A549 (cell line): ENCODE measurements at regions not wholly inside any gene's neighbourhood (a gene's known extent, or its start where the extent isn't known, plus 50 kb on each side); places are given as distances from the start of the nearest gene placed in this dataset.

Experiments used
- ATAC-seq, 2 experiments: fragments of 200-7000 bp in 1 of 2; fragments of >200 bp in 1 of 2; cut with Nextera tagmentation in 1 of 2; cut with Tn5 transposase in 1 of 2; 3 replicates each; pipeline versions ENCODE4 v1.8.0 to v1.9.1; 2018 to 2020; ENCODE audit warnings: mild to moderate bottlenecking in 1 of 2, moderate library complexity in 1 of 2
- CTCF ChIA-PET: fragments of 300-600 bp; sonication (Branson Sonifier 250); formaldehyde crosslinking; extraction: SDS; loops from one replicate; lab custom pipeline; 2021; ENCODE audit warnings: antibody characterized with exemption, inconsistent platforms; lab: Yijun Ruan, JAX
- POLR2A ChIA-PET: fragments of 350-600 bp; formaldehyde crosslinking; extraction: SDS; loops from one replicate; lab custom pipeline; 2021; ENCODE audit warnings: antibody characterized with exemption, inconsistent platforms; lab: Yijun Ruan, JAX
- DNase-seq, 2 experiments: peaks; one replicate each; pipeline versions ENCODE4 v3.0.0 to v3.0.0-alpha.2; 2011 to 2016; ENCODE audit warnings: low read depth in 1 of 2, low spot score in 1 of 2
- FAIRE-seq: peaks from 2 replicates; lab custom pipeline; 2011; peaks lifted over from hg19 to GRCh38; lab: Jason Lieb, UNC
- H3K27ac ChIP-seq, 2 experiments: fragments of >200 bp; sonication (Bioruptor Twin); formaldehyde crosslinking; 3 replicates each; pipeline ENCODE4 v1.5.1; 2016 to 2017
- H3K4me1 ChIP-seq: fragments of >200 bp; sonication (Bioruptor Twin); formaldehyde crosslinking; 3 replicates; pipeline ENCODE4 v1.6.1; 2016
- H3K4me2 ChIP-seq: fragments of >200 bp; sonication (Bioruptor Twin); formaldehyde crosslinking; 3 replicates; pipeline ENCODE4 v1.6.1; 2016
- H3K4me3 ChIP-seq: fragments of >200 bp; sonication (Bioruptor Twin); formaldehyde crosslinking; 3 replicates; pipeline ENCODE4 v1.5.1; 2016
- H3K9me3 ChIP-seq: fragments of >200 bp; sonication (Bioruptor Twin); formaldehyde crosslinking; 3 replicates; pipeline ENCODE4 v1.6.1; 2016
- ATOH8 ChIP-seq: fragments of 250-450 bp; sonication (Bioruptor Pico); IDR thresholded peaks from 2 replicates; pipeline ENCODE4 v1.5.0; 2020; ENCODE audit warnings: low read depth, mild to moderate bottlenecking, moderate library complexity
- CBX8 ChIP-seq: fragments of 200-600 bp; sonication (generic); IDR thresholded peaks from 2 replicates; pipeline ENCODE4 v1.6.1; 2016
- CHD2 ChIP-seq: fragments of 150-350 bp; IDR thresholded peaks from 2 replicates; pipeline ENCODE4 v1.6.1; 2014; ENCODE audit warnings: low read length; ENCODE audit not compliant: partially characterized antibody
- EHMT2 ChIP-seq: fragments of 200-600 bp; sonication (generic); IDR thresholded peaks from 2 replicates; pipeline ENCODE4 v1.6.1; 2016; ENCODE audit warnings: antibody characterized with exemption, low read depth, mild to moderate bottlenecking, moderate library complexity
- ELK1 ChIP-seq: fragments of 150-350 bp; IDR thresholded peaks from 2 replicates; pipeline ENCODE4 v1.6.1; 2014; ENCODE audit warnings: low read depth, mild to moderate bottlenecking, low read length
- EP300 ChIP-seq, 2 experiments: fragments of >200 bp; sonication (Bioruptor Twin); formaldehyde crosslinking; IDR thresholded peaks; 2 replicates in 1 of 2; 3 replicates in 1 of 2; pipeline ENCODE4 v1.6.1; 2016 to 2017
- ESRRA ChIP-seq: fragments of 150-350 bp; IDR thresholded peaks from 2 replicates; pipeline ENCODE4 v1.6.1; 2014; ENCODE audit warnings: mild to moderate bottlenecking, low read length, borderline replicate concordance
- GATA3 ChIP-seq: IDR thresholded peaks from 2 replicates; pipeline ENCODE4 v1.6.1; 2012; ENCODE audit warnings: borderline replicate concordance
- HES2 ChIP-seq: fragments of >200 bp; sonication (Bioruptor Twin); formaldehyde crosslinking; IDR thresholded peaks from 2 replicates; pipeline ENCODE4 v1.6.1; 2016
- HEYL ChIP-seq: fragments of 250-450 bp; sonication (Bioruptor Pico); IDR thresholded peaks from 2 replicates; pipeline ENCODE4 v1.8.0; 2021; ENCODE audit warnings: mild to moderate bottlenecking, moderate library complexity
- JUN ChIP-seq, 2 experiments: fragments of >200 bp; sonication (Bioruptor Twin); formaldehyde crosslinking; IDR thresholded peaks; 2 replicates in 1 of 2; 3 replicates in 1 of 2; pipeline ENCODE4 v1.6.1; 2016 to 2017
- MAFK ChIP-seq: fragments of 450-650 bp; IDR thresholded peaks from 2 replicates; pipeline ENCODE4 v1.6.1; 2014; ENCODE audit not compliant: partially characterized antibody
- MAX ChIP-seq: IDR thresholded peaks from 2 replicates; pipeline ENCODE4 v1.6.1; 2012
- MAZ ChIP-seq: fragments of 150-350 bp; IDR thresholded peaks from 2 replicates; pipeline ENCODE4 v1.6.1; 2014; ENCODE audit warnings: antibody characterized with exemption, low read depth, low read length, borderline replicate concordance
- MYC ChIP-seq: IDR thresholded peaks from 2 replicates; pipeline ENCODE4 v1.6.1; 2012; ENCODE audit warnings: mild to moderate bottlenecking, inconsistent platforms, low read length, improper control_type of control experiment, borderline replicate concordance
- NPAS2 ChIP-seq: fragments of 250-450 bp; sonication (Bioruptor Pico); IDR thresholded peaks from 2 replicates; pipeline ENCODE4 v1.8.0; 2022; ENCODE audit warnings: mild to moderate bottlenecking, moderate library complexity, borderline replicate concordance
- PHF8 ChIP-seq: fragments of 200-600 bp; sonication (generic); IDR thresholded peaks from 2 replicates; pipeline ENCODE4 v1.6.1; 2016; ENCODE audit warnings: low read depth, mild to moderate bottlenecking, antibody characterized with exemption, moderate library complexity, borderline replicate concordance
- POLR2AphosphoS2 ChIP-seq: conservative IDR thresholded peaks from 2 replicates; pipeline ENCODE4 v1.6.1; 2012; ENCODE audit warnings: low read length, improper control_type of control experiment, inconsistent platforms
- RARB ChIP-seq: fragments of 250-450 bp; sonication (Bioruptor Pico); IDR thresholded peaks from 2 replicates; pipeline ENCODE4 v1.8.0; 2021; ENCODE audit warnings: mild to moderate bottlenecking, moderate library complexity
- REST ChIP-seq: fragments of 200-600 bp; sonication (generic); IDR thresholded peaks from 2 replicates; pipeline ENCODE4 v1.6.1; 2016; ENCODE audit warnings: antibody characterized with exemption, mild to moderate bottlenecking, moderate library complexity
- TFCP2L1 ChIP-seq: fragments of 250-450 bp; sonication (Bioruptor Pico); IDR thresholded peaks from 2 replicates; pipeline ENCODE4 v1.5.0; 2021; ENCODE audit warnings: mild to moderate bottlenecking
- USF2 ChIP-seq: fragments of 450-650 bp; IDR thresholded peaks from 2 replicates; pipeline ENCODE4 v1.6.1; 2014; ENCODE audit warnings: antibody characterized with exemption
- ZFP36 ChIP-seq: fragments of 450-650 bp; IDR thresholded peaks from 2 replicates; pipeline ENCODE4 v1.6.1; 2014; ENCODE audit warnings: borderline replicate concordance; ENCODE audit not compliant: partially characterized antibody
- ZSCAN20 ChIP-seq: fragments of 250-450 bp; sonication (Bioruptor Pico); IDR thresholded peaks from 2 replicates; pipeline ENCODE4 v1.8.0; 2022; ENCODE audit warnings: mild to moderate bottlenecking, moderate library complexity
- WGBS: methylation state at CpG from one replicate; pipeline ENCODE4 v1.1.6; 2017; ENCODE audit errors: missing lambda C conversion rate; 5-methylcytosine and 5-hydroxymethylcytosine counted together

GRCh38 chr11:28728666-28729065 is 620.5 kb downstream of the METTL15 start (continued):
- no peak for TF ChIP-seq MAX
- no peak for TF ChIP-seq ZFP36
- no peak for TF ChIP-seq MAFK
- TF ChIP-seq ATOH8 = no peak

- ATAC-seq (no peak), DNase-seq (no peak), FAIRE-seq (no peak)
- H3K4me2 ChIP-seq = no peak overlapping the region
- no peaks in the 10 kb centered on the region for H3K4me1 ChIP-seq
- H3K9me3 ChIP-seq = no peaks in the 10 kb centered on the region
- no peak overlapping the region for H3K4me3 ChIP-seq
- ChIA-PET CTCF (interaction anchor here (0.6 to 1.4 kb wide), 4 partner anchors 8 to 496 kb away, joined by 3 read pairs; no protein-coding TSS in a partner anchor), POLR2A (no interaction called here)
- peak overlapping the region in 1 of 2 experiments; percentile 60; a peak in 4 of 6 replicates for H3K27ac ChIP-seq
- 87% methylated on average over 3 of the region's 3 CpGs for WGBS
- TF ChIP-seq GATA3 (no peak), ELK1 (no peak), MAZ (no peak), HEYL (no peak), EHMT2 (no peak), EP300 (IDR thresholded peaks at IDR 0.05) (no peak), TFCP2L1 (CRISPR knock-in tag) (no peak), RARB (CRISPR knock-in tag) (no peak), MYC (no peak), JUN (IDR thresholded peaks at IDR 0.05) (no peak), CBX8 (no peak)
Measured at GRCh38 chr11:28727254-28727653, 619.1 kb downstream of the METTL15 start.

GRCh38 chr11:28726432-28726831 is 618.2 kb downstream of the METTL15 start:
- H3K4me2 ChIP-seq = no peak overlapping the region
- H3K4me3 ChIP-seq = no peak overlapping the region
- ChIA-PET CTCF (interaction anchor here (0.9 to 1.4 kb wide), 4 partner anchors 9 to 19 kb away, joined by 3 read pairs; no protein-coding TSS in a partner anchor), POLR2A (no interaction called here)
- no peak for DNase-seq
- H3K4me1 ChIP-seq = no peaks in the 10 kb centered on the region
- 73% methylated on average over 1 of the region's 1 CpG for WGBS
- no peak overlapping the region; a peak in 1 of 6 replicates for H3K27ac ChIP-seq
- TF ChIP-seq ATOH8 (no peak), POLR2AphosphoS2 (no peak), ESRRA (no peak), ELK1 (no peak), NPAS2 (CRISPR knock-in tag) (no peak), MAZ (no peak), HES2 (no peak), PHF8 (no peak), USF2 (no peak), ZSCAN20 (CRISPR knock-in tag) (no peak), CHD2 (no peak), REST (no peak)
- FAIRE-seq = no peak
- no peaks in the 10 kb centered on the region for H3K9me3 ChIP-seq
- no peak for ATAC-seq
